Uterus (tissue), 3 donors: ENCODE measurements at regions not wholly inside any gene's neighbourhood (a gene's known extent, or its start where the extent isn't known, plus 50 kb on each side); places are given as distances from the start of the nearest gene placed in this dataset.

ENCODE experiments used
- DNase-seq, 2 donors: peaks; one replicate each; pipeline ENCODE4 v3.0.0-alpha.2; 2019 to 2020
- H3K27ac ChIP-seq, 2 donors: fragments of 200-600 bp; sonication (generic); 1 replicate in 1 of 2; 2 replicates in 1 of 2; pipeline ENCODE4 v1.5.1; 2016 to 2018
- H3K27me3 ChIP-seq, 2 donors: fragments of 200-600 bp; sonication (generic); one replicate each; pipeline ENCODE4 v1.5.1; 2018 to 2019; ENCODE audit warnings: control low read depth in 1 of 2
- H3K36me3 ChIP-seq, 2 donors: fragments of 200-600 bp; sonication (generic); one replicate each; pipeline ENCODE4 v1.5.1; 2019; ENCODE audit warnings: control low read depth in 1 of 2
- H3K4me1 ChIP-seq, 2 donors: fragments of 200-600 bp; sonication (generic); one replicate each; pipeline ENCODE4 v1.5.1; 2018 to 2019; ENCODE audit warnings: control low read depth in 1 of 2
- H3K4me3 ChIP-seq, 2 donors: fragments of 200-600 bp; sonication (generic); 1 replicate in 1 of 2; 2 replicates in 1 of 2; pipeline ENCODE4 v1.5.1; 2018 to 2019; ENCODE audit warnings: mild to moderate bottlenecking in 1 of 2
- H3K9me3 ChIP-seq, 2 donors: fragments of 200-600 bp; sonication (generic); one replicate each; pipeline ENCODE4 v1.5.1; 2019; ENCODE audit warnings: control low read depth in 1 of 2
- POLR2A ChIP-seq, 2 donors: fragments of 450-650 bp; IDR thresholded peaks; one replicate each; pipeline ENCODE4 v1.6.1; 2016; ENCODE audit warnings: antibody characterized with exemption in 2 of 2, mild to moderate bottlenecking in 1 of 2, moderate library complexity in 1 of 2
- intact Hi-C: fragments of 100-400 bp; cut with DNase I; formaldehyde crosslinking; loops from one replicate; pipeline ENCODE4 v1.15.1; 2023; ENCODE audit warnings: low total_unique reads
- TF ChIP-seq, protein P1 (sequence below), 4 experiments: fragments of 200-600 bp in 2 of 4; fragments of 450-650 bp in 2 of 4; sonication (generic) in 2 of 4; IDR thresholded peaks; one replicate each; pipeline ENCODE4 v1.5.1; 2016 to 2019; ENCODE audit warnings: antibody characterized with exemption in 4 of 4, mild to moderate bottlenecking in 2 of 4, moderate library complexity in 1 of 4
- donor health status: DM: yes; HTN: yes; CAD: no.

DNA sequence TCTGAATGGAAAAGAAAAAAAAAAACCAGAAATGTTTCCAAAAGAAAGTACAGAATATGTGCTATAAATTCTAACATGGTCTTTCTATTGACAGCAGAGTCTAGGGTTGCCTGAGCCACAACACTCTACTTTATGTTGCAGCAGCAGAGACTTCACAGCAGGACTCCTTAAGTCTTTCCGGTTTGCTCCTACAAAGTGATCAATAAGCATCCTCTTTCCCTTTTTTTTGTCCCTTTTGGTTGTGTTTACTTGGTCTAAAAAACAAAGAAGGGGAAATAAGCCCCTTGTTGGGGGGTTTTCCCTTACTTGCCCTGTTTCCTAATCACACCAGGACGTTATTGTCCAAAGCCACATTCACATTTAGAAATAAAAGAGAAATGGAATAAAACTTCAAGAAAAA, 163.1 kb upstream of the MPPED2 start:
- Histone ChIP-seq H3K27ac (no peak overlapping the region), H3K36me3 (no peaks in the 10 kb centered on the region), H3K9me3 (no peaks in the 10 kb centered on the region), H3K4me1 (no peaks in the 10 kb centered on the region), H3K27me3 (no peaks in the 10 kb centered on the region), H3K4me3 (no peak overlapping the region)
- intact Hi-C loops, result no loop called here
- no peak for TF ChIP-seq POLR2A (IDR thresholded peaks at IDR 0.05)
- TF ChIP-seq, protein P1, sequence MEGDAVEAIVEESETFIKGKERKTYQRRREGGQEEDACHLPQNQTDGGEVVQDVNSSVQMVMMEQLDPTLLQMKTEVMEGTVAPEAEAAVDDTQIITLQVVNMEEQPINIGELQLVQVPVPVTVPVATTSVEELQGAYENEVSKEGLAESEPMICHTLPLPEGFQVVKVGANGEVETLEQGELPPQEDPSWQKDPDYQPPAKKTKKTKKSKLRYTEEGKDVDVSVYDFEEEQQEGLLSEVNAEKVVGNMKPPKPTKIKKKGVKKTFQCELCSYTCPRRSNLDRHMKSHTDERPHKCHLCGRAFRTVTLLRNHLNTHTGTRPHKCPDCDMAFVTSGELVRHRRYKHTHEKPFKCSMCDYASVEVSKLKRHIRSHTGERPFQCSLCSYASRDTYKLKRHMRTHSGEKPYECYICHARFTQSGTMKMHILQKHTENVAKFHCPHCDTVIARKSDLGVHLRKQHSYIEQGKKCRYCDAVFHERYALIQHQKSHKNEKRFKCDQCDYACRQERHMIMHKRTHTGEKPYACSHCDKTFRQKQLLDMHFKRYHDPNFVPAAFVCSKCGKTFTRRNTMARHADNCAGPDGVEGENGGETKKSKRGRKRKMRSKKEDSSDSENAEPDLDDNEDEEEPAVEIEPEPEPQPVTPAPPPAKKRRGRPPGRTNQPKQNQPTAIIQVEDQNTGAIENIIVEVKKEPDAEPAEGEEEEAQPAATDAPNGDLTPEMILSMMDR (IDR thresholded peaks at IDR 0.05), result no peak
- DNase-seq, result no peak

DNA sequence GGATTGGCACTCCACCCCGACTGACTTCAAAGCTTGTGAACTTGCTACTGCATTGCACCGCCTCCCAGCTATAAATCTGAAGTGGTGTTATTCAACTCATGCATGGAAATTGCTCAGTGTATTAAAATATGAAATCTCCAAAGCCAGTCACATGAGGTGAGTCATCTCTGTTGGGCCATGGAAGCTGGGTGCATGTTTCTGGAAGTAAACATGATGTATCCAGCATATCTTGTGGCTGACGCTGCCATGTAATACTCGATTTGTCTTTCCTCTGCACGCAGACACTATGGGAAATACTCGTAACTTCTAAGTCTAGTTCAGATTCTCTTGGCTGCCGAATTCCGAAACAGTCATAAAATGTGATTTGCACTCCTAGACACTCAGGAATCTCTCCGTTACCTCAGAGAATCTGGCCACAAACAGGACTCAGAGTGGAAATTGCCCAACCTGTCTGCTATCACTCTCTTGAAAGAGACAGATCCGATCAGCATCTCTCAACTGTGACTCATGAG, 154.9 kb upstream of the MPPED2 start:
- DNase-seq, result peak; percentile 32 to 62
- H3K27me3 ChIP-seq, result no peaks in the 10 kb centered on the region
- no peak for TF ChIP-seq POLR2A (IDR thresholded peaks at IDR 0.05)
- no peaks in the 10 kb centered on the region for H3K36me3 ChIP-seq
- intact Hi-C loops, result no loop called here
- H3K9me3 ChIP-seq, result no peaks in the 10 kb centered on the region
- no peak overlapping the region for H3K4me3 ChIP-seq
- peak overlapping the region; percentile 75 to 78 for H3K27ac ChIP-seq
- no peaks in the 10 kb centered on the region for H3K4me1 ChIP-seq

GRCh38 chr11:30740091-30740490, 153.9 kb upstream of the MPPED2 start:
- no peak overlapping the region for H3K4me3 ChIP-seq
- DNase-seq, result peak; percentile 19 to 23
- intact Hi-C loops, result no loop called here
- H3K4me1 ChIP-seq, result no peaks in the 10 kb centered on the region
- no peaks in the 10 kb centered on the region for H3K36me3 ChIP-seq
- H3K27me3 ChIP-seq, result no peaks in the 10 kb centered on the region
- no peaks in the 10 kb centered on the region for H3K9me3 ChIP-seq
- H3K27ac ChIP-seq, result peak overlapping the region; percentile 75 to 78
- TF ChIP-seq, protein P1 (IDR thresholded peaks at IDR 0.05), result no peak
- no peak for TF ChIP-seq POLR2A (IDR thresholded peaks at IDR 0.05)

DNA sequence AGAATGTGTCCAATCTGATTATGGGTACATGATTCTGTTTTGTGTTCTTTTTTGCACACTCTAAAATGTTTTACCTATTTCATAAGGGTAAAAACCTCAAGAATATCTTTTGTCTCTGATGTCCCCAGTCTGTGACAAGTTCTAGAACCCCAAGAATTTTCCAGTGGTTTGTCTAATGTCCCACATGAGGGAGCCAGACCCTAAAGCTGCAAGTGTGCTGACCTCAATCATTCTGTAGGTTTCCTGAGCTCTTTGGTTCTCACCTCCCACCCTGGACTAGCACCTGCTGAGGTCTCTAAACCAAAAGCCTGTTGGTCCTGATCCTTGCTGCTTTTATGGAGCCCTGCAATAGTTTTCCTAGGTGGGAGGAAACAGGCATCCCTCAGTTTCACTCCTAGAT, 149.8 kb upstream of the MPPED2 start:
- TF ChIP-seq, protein P1 (IDR thresholded peaks at IDR 0.05), result no peak
- TF ChIP-seq POLR2A (IDR thresholded peaks at IDR 0.05), result no peak
- intact Hi-C loops, result no loop called here
- DNase-seq, result no peak
- H3K4me3 ChIP-seq, result no peak overlapping the region
- H3K27me3 ChIP-seq, result no peaks in the 10 kb centered on the region
- no peaks in the 10 kb centered on the region for H3K36me3 ChIP-seq
- no peak overlapping the region for H3K27ac ChIP-seq
- H3K4me1 ChIP-seq, result no peaks in the 10 kb centered on the region
- no peaks in the 10 kb centered on the region for H3K9me3 ChIP-seq

DNA sequence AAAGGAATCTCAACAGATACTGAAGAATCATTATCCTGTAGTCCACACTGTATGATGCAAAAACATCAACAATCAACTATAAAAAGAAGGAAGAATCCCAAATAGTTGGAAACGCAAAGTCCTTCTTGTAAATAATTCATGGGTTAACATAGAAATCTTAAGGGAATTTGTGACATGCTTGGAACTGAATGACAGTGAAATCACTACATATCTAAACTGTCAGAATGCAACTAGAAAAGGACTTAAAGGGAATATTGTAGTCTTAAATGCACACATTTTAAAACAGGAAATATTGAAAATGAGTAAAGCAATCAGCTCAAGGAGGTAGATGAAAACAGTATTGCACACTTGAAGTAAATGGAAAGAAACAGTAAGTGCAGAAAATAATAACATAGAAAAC, 147.6 kb upstream of the MPPED2 start:
- no peaks in the 10 kb centered on the region for H3K9me3 ChIP-seq
- DNase-seq, result no peak
- no peaks in the 10 kb centered on the region for H3K27me3 ChIP-seq
- intact Hi-C loops, result no loop called here
- H3K4me1 ChIP-seq, result no peaks in the 10 kb centered on the region
- H3K36me3 ChIP-seq, result no peaks in the 10 kb centered on the region
- no peak overlapping the region for H3K4me3 ChIP-seq
- no peak overlapping the region for H3K27ac ChIP-seq
- no peak for TF ChIP-seq POLR2A (IDR thresholded peaks at IDR 0.05)
- TF ChIP-seq, protein P1 (IDR thresholded peaks at IDR 0.05), result no peak

DNA sequence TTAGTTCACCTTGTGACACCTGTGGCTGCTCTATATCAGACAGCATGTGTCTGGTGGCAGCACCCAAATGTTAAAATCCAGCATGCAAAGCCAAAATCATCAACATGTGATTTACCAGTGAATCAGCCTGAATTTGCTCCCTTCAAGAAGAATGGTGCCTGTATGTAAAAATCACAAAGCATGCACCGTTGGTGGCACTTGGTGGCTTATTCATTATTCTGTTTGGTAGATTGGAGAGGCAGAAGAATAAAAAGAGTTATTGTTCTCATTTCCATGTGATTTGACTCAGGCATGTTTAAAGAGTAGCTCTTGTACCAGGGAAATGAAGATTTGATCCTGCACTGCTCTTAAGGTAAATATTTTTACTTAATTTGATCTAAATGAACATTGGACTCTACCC, 143.9 kb upstream of the MPPED2 start:
- no peak for TF ChIP-seq POLR2A (IDR thresholded peaks at IDR 0.05)
- TF ChIP-seq, protein P1 (IDR thresholded peaks at IDR 0.05), result no peak
- no peak overlapping the region for H3K27ac ChIP-seq

More for the DNA sequence above, 143.9 kb upstream of the MPPED2 start:
- H3K4me1 ChIP-seq, result no peaks in the 10 kb centered on the region
- H3K36me3 ChIP-seq, result no peaks in the 10 kb centered on the region
- no peak overlapping the region for H3K4me3 ChIP-seq
- H3K27me3 ChIP-seq, result no peaks in the 10 kb centered on the region
- no peak for DNase-seq
- H3K9me3 ChIP-seq, result no peaks in the 10 kb centered on the region
- intact Hi-C loops, result no loop called here
